Tibial nerve (tissue), 3 donors: ENCODE measurements at regions not wholly inside any gene's neighbourhood (a gene's known extent, or its start where the extent isn't known, plus 50 kb on each side); places are given as distances from the start of the nearest gene placed in this dataset.
"Not testable (repeated sequence)": the region's sequence is repeated elsewhere in the genome, so short reads cannot be mapped to it uniquely, and the experiment has no call there.

Experiments
- CTCF ChIP-seq, 5 experiments: fragments of 200-600 bp in 3 of 5; fragments of 450-650 bp in 2 of 5; sonication (generic) in 3 of 5; IDR thresholded peaks; one replicate each; pipeline ENCODE4 v1.5.1; 2016 to 2019; ENCODE audit warnings: antibody characterized with exemption in 5 of 5, mild to moderate bottlenecking in 3 of 5, moderate library complexity in 2 of 5
- POLR2A ChIP-seq, 2 donors: fragments of 450-650 bp; IDR thresholded peaks; one replicate each; pipeline ENCODE4 v1.6.1; 2017; ENCODE audit warnings: antibody characterized with exemption in 2 of 2, mild to moderate bottlenecking in 2 of 2, moderate library complexity in 2 of 2

GRCh38 chr2:106258859-106259258 is 64.8 kb upstream of the UXS1 start:
- not testable (repeated sequence) for TF ChIP-seq CTCF, POLR2A (IDR thresholded peaks at IDR 0.05)
